Heart right ventricle (tissue), 16 donors: ENCODE measurements at regions not wholly inside any gene's neighbourhood (a gene's known extent, or its start where the extent isn't known, plus 50 kb on each side); places are given as distances from the start of the nearest gene placed in this dataset.

Experiments
- ATAC-seq, 8 donors: fragments of 200-7000 bp; cut with Tn5 transposase; one replicate each; pipeline ENCODE4 v1.9.1; 2020; ENCODE audit warnings: mild to moderate bottlenecking in 8 of 8, moderate library complexity in 8 of 8, moderate number of reproducible peaks in 1 of 8
- DNase-seq, 2 donors: peaks; one replicate each; pipeline ENCODE4 v3.0.0-alpha.2; 2020
- H3K27ac ChIP-seq, 10 donors: fragments of 200-600 bp; sonication (generic) in 2 of 10; one replicate each; pipeline versions ENCODE4 v1.5.0 to v1.8.0; 2020 to 2022; ENCODE audit warnings: mild to moderate bottlenecking in 3 of 10
- H3K27me3 ChIP-seq, 7 donors: fragments of 200-600 bp; one replicate each; pipeline ENCODE4 v1.8.0; 2021 to 2022; ENCODE audit warnings: mild to moderate bottlenecking in 2 of 7
- H3K36me3 ChIP-seq, 9 donors: fragments of 200-600 bp; sonication (generic) in 1 of 9; one replicate each; pipeline versions ENCODE4 v1.5.0 to v1.8.0; 2020 to 2022; ENCODE audit warnings: mild to moderate bottlenecking in 2 of 9
- H3K4me1 ChIP-seq, 9 donors: fragments of 200-600 bp; sonication (generic) in 1 of 9; one replicate each; pipeline versions ENCODE4 v1.5.0 to v1.8.0; 2020 to 2022; ENCODE audit warnings: mild to moderate bottlenecking in 4 of 9
- H3K4me3 ChIP-seq, 10 donors: fragments of 200-600 bp; sonication (generic) in 2 of 10; one replicate each; pipeline versions ENCODE4 v1.5.0 to v1.8.0; 2020 to 2022; ENCODE audit warnings: mild to moderate bottlenecking in 7 of 10, moderate library complexity in 2 of 10
- H3K9me3 ChIP-seq, 11 donors: fragments of 200-600 bp in 10 of 11; sonication (generic) in 2 of 11; one replicate each; pipeline versions ENCODE4 v1.5.0 to v1.8.0; 2013 to 2022; ENCODE audit warnings: mild to moderate bottlenecking in 2 of 11, control low read depth in 1 of 11, moderate library complexity in 1 of 11
- CTCF ChIP-seq, 9 donors: fragments of 200-600 bp; sonication (generic) in 2 of 9; IDR thresholded peaks; one replicate each; pipeline versions ENCODE4 v1.5.0 to v1.8.0; 2021 to 2022; ENCODE audit warnings: antibody characterized with exemption in 9 of 9, mild to moderate bottlenecking in 5 of 9, moderate library complexity in 1 of 9
- WGBS, 2 donors: extraction: QIAGEN DNeasy Blood & Tissue Kit; methylation state at CpG; one replicate each; pipeline ENCODE4 v1.1.7; 2013; ENCODE audit warnings: inconsistent platforms in 1 of 2; 5-methylcytosine and 5-hydroxymethylcytosine counted together
- intact Hi-C, 10 donors: fragments of 100-400 bp; cut with DNase I; formaldehyde crosslinking; loops; one replicate each; pipeline versions ENCODE4 v1.11.1 to v1.14.2; 2022
- donor health status: Arrhythmogenic right ventricular cardiomyopathy.
- donor health status: ischemic (EF 13 %, LVEDD 7.1; RV severe dilation, severe dysfunction).
- donor health status: healthy with polysubstance abuse.
- donor health status: DM: no; HTN: yes; CAD: no.
- donor health status: DM: no; HTN: no; CAD: no.
- donor health status: ischemic (EF 25% LVEDD 6.9; RV normal size, moderate dysfunction).
- donor health status: ischemic (EF 25% LVEDD 5.7; RV mildly dilated, moderate dysfunction).
- donor health status: healthy.
- donor health status: DM: yes; HTN: yes; CAD: no.
- donor health status: Ischemic cardiomyopathy.
- donor health status: ischemic (EF 35%, LVEDD 5.7; RV mildly dilated, moderate dysfunction).
- donor health status: nonischemic (EF 11% LVEDD 7.7; RV severe dilation, severe dysfunction).
- donor health status: DM: yes; HTN: yes; CAD: no.
- donor health status: PGD.
- donor health status: ischemic (EF 29% LVEDD 5.4; RV normal size, mild dysfunction).
- donor health status: nonischemic (EF 23%, LVEDD 6.1; RV moderate dilation, normal function).

GRCh38 chr17:34519282-34519681, 60.1 kb upstream of the TMEM132E start:
- intact Hi-C loops, result loop anchor here in 5 of 10 donors (2.0 to 10.0 kb wide), 4 partner anchors 74 to 98 kb away; no protein-coding TSS in a partner anchor
- no peak overlapping the region for H3K27ac ChIP-seq
- H3K9me3 ChIP-seq, result no peaks in the 10 kb centered on the region
- no peak overlapping the region for H3K4me3 ChIP-seq
- no peaks in the 10 kb centered on the region for H3K36me3 ChIP-seq
- WGBS, 2 donors, result 17 to 27% methylated on average over 6 of the region's 6 CpGs
- H3K4me1 ChIP-seq, result no peaks in the 10 kb centered on the region
- no peak for DNase-seq
- H3K27me3 ChIP-seq, result peaks cover 0 to 60% (median 22%) of the 10 kb centered on the region in 7 donors
- ATAC-seq, result peak in 2 of 8 donors; percentile 50 to 58
- peak in 7 of 9 donors; percentile 38 to 63 (median 46) for TF ChIP-seq CTCF (IDR thresholded peaks at IDR 0.05)

GRCh38 chr17:34517406-34517805, 62.0 kb upstream of the TMEM132E start:
- no peaks in the 10 kb centered on the region for H3K36me3 ChIP-seq
- no peaks in the 10 kb centered on the region for H3K9me3 ChIP-seq
- no peak for ATAC-seq
- H3K4me1 ChIP-seq, result no peaks in the 10 kb centered on the region
- 87 to 100% methylated on average over 1 of the region's 1 CpG for WGBS, 2 donors
- TF ChIP-seq CTCF (IDR thresholded peaks at IDR 0.05), result no peak
- intact Hi-C loops, result loop anchor here in 3 of 10 donors (5.0 to 10.0 kb wide), 2 partner anchors 93 to 95 kb away; no protein-coding TSS in a partner anchor
- no peak overlapping the region for H3K27ac ChIP-seq
- no peak for DNase-seq
- H3K27me3 ChIP-seq, result peaks cover 0 to 65% (median 30%) of the 10 kb centered on the region in 7 donors
- no peak overlapping the region for H3K4me3 ChIP-seq

- Histone ChIP-seq H3K27ac (no peak overlapping the region), H3K9me3 (no peaks in the 10 kb centered on the region), H3K4me1 (no peaks in the 10 kb centered on the region), H3K27me3 (peaks cover 0 to 55% (median 30%) of the 10 kb centered on the region in 7 donors), H3K4me3 (no peak overlapping the region), H3K36me3 (no peaks in the 10 kb centered on the region)
- DNase-seq, result no peak
- 43 to 44% methylated on average over 3 of the region's 3 CpGs for WGBS, 2 donors
- TF ChIP-seq CTCF (IDR thresholded peaks at IDR 0.05), result no peak
- intact Hi-C loops, result loop anchor here in 1 of 10 donors (10.0 kb wide), 1 partner anchor 87 kb away; no protein-coding TSS in a partner anchor
- no peak for ATAC-seq
These were observed 67.5 kb upstream of the TMEM132E start for GRCh38 chr17:34511931-34512330.

- peak in 3 of 8 donors; percentile 31 to 55 (median 55) for ATAC-seq
- peak; percentile 15 to 23 for DNase-seq
- H3K9me3 ChIP-seq, result no peaks in the 10 kb centered on the region
- no peak for TF ChIP-seq CTCF (IDR thresholded peaks at IDR 0.05)
- H3K27ac ChIP-seq, result no peak overlapping the region
- WGBS, 2 donors, result 34 to 55% methylated on average over 3 of the region's 3 CpGs
- no peaks in the 10 kb centered on the region for H3K4me1 ChIP-seq
- H3K27me3 ChIP-seq, result peaks cover 0 to 60% (median 37%) of the 10 kb centered on the region in 7 donors
- intact Hi-C loops, result loop anchor here in 1 of 10 donors (10.0 kb wide), 1 partner anchor 86 kb away; no protein-coding TSS in a partner anchor
- no peaks in the 10 kb centered on the region for H3K36me3 ChIP-seq
- H3K4me3 ChIP-seq, result no peak overlapping the region
These were observed 68.1 kb upstream of the TMEM132E start for GRCh38 chr17:34511265-34511664.
